ENCODE measurements at regions not wholly inside any gene's neighbourhood (a gene's known extent, or its start where the extent isn't known, plus 50 kb on each side); places are given as distances from the start of the nearest gene placed in this dataset.
"Not testable (repeated sequence)": the region's sequence is repeated elsewhere in the genome, so short reads cannot be mapped to it uniquely, and the experiment has no call there.

GRCh38 chr2:39871291-39871761 lies 92.3 kb upstream of the THUMPD2 start:
- no peak overlapping the region for H3K27ac Mint-ChIP-seq
- no peaks in the 10 kb centered on the region for H3K36me3 Mint-ChIP-seq (ENCODE audit: low read depth)
- H3K9me3 ChIP-seq (ENCODE audit: control insufficient read depth, low read length, poor library complexity, severe bottlenecking): no peaks in the 10 kb centered on the region
- no peak overlapping the region for H3K4me3 Mint-ChIP-seq
- DNase-seq: no peak
- ATAC-seq: no peak
- no peaks in the 10 kb centered on the region for H3K4me1 Mint-ChIP-seq
- H3K27me3 Mint-ChIP-seq: peaks cover 14% of the 10 kb centered on the region

GRCh38 chr2:39870871-39871270 lies 91.8 kb upstream of the THUMPD2 start:
- no peaks in the 10 kb centered on the region for H3K36me3 Mint-ChIP-seq (ENCODE audit: low read depth)
- peaks cover 14% of the 10 kb centered on the region for H3K27me3 Mint-ChIP-seq
- H3K4me1 Mint-ChIP-seq: no peaks in the 10 kb centered on the region
- no peak overlapping the region for H3K27ac Mint-ChIP-seq
- no peaks in the 10 kb centered on the region for H3K9me3 ChIP-seq (ENCODE audit: control insufficient read depth, low read length, poor library complexity, severe bottlenecking)
- no peak overlapping the region for H3K4me3 Mint-ChIP-seq
- ATAC-seq: no peak
- DNase-seq: no peak

- no peak for DNase-seq
- Mint-ChIP-seq H3K4me1 (no peaks in the 10 kb centered on the region), H3K27ac (no peak overlapping the region), H3K4me3 (no peak overlapping the region), H3K36me3 (ENCODE audit: low read depth) (no peaks in the 10 kb centered on the region), H3K27me3 (peaks cover 11% of the 10 kb centered on the region)
- no peaks in the 10 kb centered on the region for H3K9me3 ChIP-seq (ENCODE audit: control insufficient read depth, low read length, poor library complexity, severe bottlenecking)
- no peak for ATAC-seq
Observed at GRCh38 chr2:39867268-39867667, 88.2 kb upstream of the THUMPD2 start.

GRCh38 chr2:39865751-39866150 lies 86.7 kb upstream of the THUMPD2 start:
- no peaks in the 10 kb centered on the region for H3K36me3 Mint-ChIP-seq (ENCODE audit: low read depth)
- H3K4me3 Mint-ChIP-seq: no peak overlapping the region
- no peaks in the 10 kb centered on the region for H3K4me1 Mint-ChIP-seq
- H3K27ac Mint-ChIP-seq: no peak overlapping the region
- H3K9me3 ChIP-seq (ENCODE audit: control insufficient read depth, low read length, poor library complexity, severe bottlenecking): no peaks in the 10 kb centered on the region
- DNase-seq (no peak), ATAC-seq (no peak)
- no peaks in the 10 kb centered on the region for H3K27me3 Mint-ChIP-seq

GRCh38 chr2:39863672-39864071 lies 84.6 kb upstream of the THUMPD2 start:
- not testable (repeated sequence) for H3K9me3 ChIP-seq (ENCODE audit: control insufficient read depth, low read length, poor library complexity, severe bottlenecking); H3K27ac Mint-ChIP-seq; H3K27me3 Mint-ChIP-seq; DNase-seq; H3K4me1 Mint-ChIP-seq; ATAC-seq; H3K36me3 Mint-ChIP-seq (ENCODE audit: low read depth); H3K4me3 Mint-ChIP-seq

GRCh38 chr2:39860538-39860937 lies 81.5 kb upstream of the THUMPD2 start:
- H3K9me3 ChIP-seq (ENCODE audit: control insufficient read depth, low read length, poor library complexity, severe bottlenecking): no peaks in the 10 kb centered on the region
- H3K4me1 Mint-ChIP-seq: no peaks in the 10 kb centered on the region
- DNase-seq: no peak
- peaks cover 9% of the 10 kb centered on the region for H3K27me3 Mint-ChIP-seq
- H3K27ac Mint-ChIP-seq: no peak overlapping the region
- H3K36me3 Mint-ChIP-seq (ENCODE audit: low read depth): peaks cover 2% of the 10 kb centered on the region
- H3K4me3 Mint-ChIP-seq: no peak overlapping the region
- ATAC-seq: no peak

- Mint-ChIP-seq H3K27ac (no peak overlapping the region), H3K36me3 (ENCODE audit: low read depth) (peaks cover 2% of the 10 kb centered on the region), H3K4me1 (no peaks in the 10 kb centered on the region), H3K27me3 (peaks cover 19% of the 10 kb centered on the region), H3K4me3 (no peak overlapping the region)
- DNase-seq: no peak
- no peaks in the 10 kb centered on the region for H3K9me3 ChIP-seq (ENCODE audit: control insufficient read depth, low read length, poor library complexity, severe bottlenecking)
- ATAC-seq: no peak
Observed at GRCh38 chr2:39858677-39859076, 79.6 kb upstream of the THUMPD2 start.

- H3K9me3 ChIP-seq (ENCODE audit: control insufficient read depth, low read length, poor library complexity, severe bottlenecking): no peaks in the 10 kb centered on the region
- Mint-ChIP-seq H3K27me3 (peaks cover 25% of the 10 kb centered on the region), H3K27ac (no peak overlapping the region), H3K4me1 (peaks cover 3% of the 10 kb centered on the region), H3K36me3 (ENCODE audit: low read depth) (peaks cover 2% of the 10 kb centered on the region), H3K4me3 (no peak overlapping the region)
- no peak for ATAC-seq
- no peak for DNase-seq
Observed at GRCh38 chr2:39855856-39856255, 76.8 kb upstream of the THUMPD2 start.

GRCh38 chr2:39854771-39855170 lies 75.7 kb upstream of the THUMPD2 start:
- no peak for DNase-seq
- Mint-ChIP-seq H3K4me1 (peaks cover 3% of the 10 kb centered on the region), H3K27ac (no peak overlapping the region), H3K4me3 (no peak overlapping the region), H3K36me3 (ENCODE audit: low read depth) (peaks cover 2% of the 10 kb centered on the region), H3K27me3 (peaks cover 30% of the 10 kb centered on the region)
- ATAC-seq: no peak
- no peaks in the 10 kb centered on the region for H3K9me3 ChIP-seq (ENCODE audit: control insufficient read depth, low read length, poor library complexity, severe bottlenecking)

- H3K36me3 Mint-ChIP-seq (ENCODE audit: low read depth): peaks cover 2% of the 10 kb centered on the region
- peaks cover 36% of the 10 kb centered on the region for H3K27me3 Mint-ChIP-seq
- H3K4me1 Mint-ChIP-seq: peaks cover 3% of the 10 kb centered on the region
- no peak for DNase-seq
- H3K9me3 ChIP-seq (ENCODE audit: control insufficient read depth, low read length, poor library complexity, severe bottlenecking): no peaks in the 10 kb centered on the region
- H3K27ac Mint-ChIP-seq: no peak overlapping the region
- H3K4me3 Mint-ChIP-seq: no peak overlapping the region
- ATAC-seq: no peak
Observed at GRCh38 chr2:39852831-39853230, 73.8 kb upstream of the THUMPD2 start.

GRCh38 chr2:39851651-39852110 lies 72.6 kb upstream of the THUMPD2 start:
- Mint-ChIP-seq H3K27ac (no peak overlapping the region), H3K4me1 (peaks cover 6% of the 10 kb centered on the region), H3K36me3 (ENCODE audit: low read depth) (peaks cover 2% of the 10 kb centered on the region), H3K27me3 (peaks cover 42% of the 10 kb centered on the region), H3K4me3 (no peak overlapping the region)
- no peak for ATAC-seq
- no peak for DNase-seq
- H3K9me3 ChIP-seq (ENCODE audit: control insufficient read depth, low read length, poor library complexity, severe bottlenecking): no peaks in the 10 kb centered on the region

- no peak overlapping the region for H3K4me3 Mint-ChIP-seq
- no peak for ATAC-seq
- H3K9me3 ChIP-seq (ENCODE audit: control insufficient read depth, low read length, poor library complexity, severe bottlenecking): no peaks in the 10 kb centered on the region
- H3K27me3 Mint-ChIP-seq: peaks cover 41% of the 10 kb centered on the region
- DNase-seq: no peak
- H3K36me3 Mint-ChIP-seq (ENCODE audit: low read depth): peaks cover 2% of the 10 kb centered on the region
- H3K27ac Mint-ChIP-seq: no peak overlapping the region
- H3K4me1 Mint-ChIP-seq: peaks cover 7% of the 10 kb centered on the region
Observed at GRCh38 chr2:39851251-39851650, 72.2 kb upstream of the THUMPD2 start.

- no peaks in the 10 kb centered on the region for H3K9me3 ChIP-seq (ENCODE audit: control insufficient read depth, low read length, poor library complexity, severe bottlenecking)
- H3K27ac Mint-ChIP-seq: no peak overlapping the region
- no peaks in the 10 kb centered on the region for H3K36me3 Mint-ChIP-seq (ENCODE audit: low read depth)
- H3K4me3 Mint-ChIP-seq: no peak overlapping the region
- peaks cover 42% of the 10 kb centered on the region for H3K27me3 Mint-ChIP-seq
- H3K4me1 Mint-ChIP-seq: peaks cover 7% of the 10 kb centered on the region
- DNase-seq: no peak
- ATAC-seq: no peak
Observed at GRCh38 chr2:39849982-39850526, 71.0 kb upstream of the THUMPD2 start.

GRCh38 chr2:39849064-39849463 lies 70.0 kb upstream of the THUMPD2 start:
- Mint-ChIP-seq H3K4me1 (peaks cover 7% of the 10 kb centered on the region), H3K27ac (no peak overlapping the region), H3K27me3 (peaks cover 40% of the 10 kb centered on the region)

More at GRCh38 chr2:39849064-39849463, 70.0 kb upstream of the THUMPD2 start:
- Mint-ChIP-seq H3K36me3 (ENCODE audit: low read depth) (no peaks in the 10 kb centered on the region), H3K4me3 (no peak overlapping the region)
- ATAC-seq (no peak), DNase-seq (no peak)
- no peaks in the 10 kb centered on the region for H3K9me3 ChIP-seq (ENCODE audit: control insufficient read depth, low read length, poor library complexity, severe bottlenecking)

Data from T-helper 17 cell (primary cell).